SK-N-SH treated with all-trans-retinoic acid at 6 μM for 48 hours (cell line): ENCODE measurements at regions not wholly inside any gene's neighbourhood (a gene's known extent, or its start where the extent isn't known, plus 50 kb on each side); places are given as distances from the start of the nearest gene placed in this dataset.
"Not testable (repeated sequence)": the region's sequence is repeated elsewhere in the genome, so short reads cannot be mapped to it uniquely, and the experiment has no call there.

Experiments used
- ATAC-seq: fragments of 200-7000 bp; cut with Tn5 transposase; 3 replicates; pipeline ENCODE4 v1.9.1; 2020; ENCODE audit warnings: mild to moderate bottlenecking, moderate library complexity
- ARNTL ChIP-seq: fragments of 450-650 bp; formaldehyde crosslinking; IDR thresholded peaks from 2 replicates; pipeline ENCODE4 v1.5.0; 2020; ENCODE audit warnings: low read depth, mild to moderate bottlenecking, moderate library complexity, borderline replicate concordance
- BACH2 ChIP-seq: fragments of 250-450 bp; sonication (Bioruptor Pico); IDR thresholded peaks from 2 replicates; pipeline ENCODE4 v1.9.0; 2021; ENCODE audit warnings: mild to moderate bottlenecking, borderline replicate concordance
- CREB5 ChIP-seq: fragments of 250-450 bp; sonication (Bioruptor Pico); IDR thresholded peaks from 2 replicates; pipeline ENCODE4 v1.5.1; 2020; ENCODE audit warnings: low read depth, mild to moderate bottlenecking, moderate library complexity
- CSDC2 ChIP-seq: fragments of 250-450 bp; sonication (Bioruptor Pico); IDR thresholded peaks from 2 replicates; pipeline ENCODE4 v1.5.0; 2020; ENCODE audit warnings: mild to moderate bottlenecking, moderate library complexity
- CSRNP3 ChIP-seq: fragments of 250-450 bp; sonication (Bioruptor Pico); IDR thresholded peaks from 2 replicates; pipeline ENCODE4 v1.5.1; 2021; ENCODE audit warnings: mild to moderate bottlenecking, moderate library complexity
- ESRRG ChIP-seq: fragments of 250-450 bp; sonication (Bioruptor Pico); IDR thresholded peaks from 2 replicates; pipeline ENCODE4 v1.6.1; 2021; ENCODE audit warnings: mild to moderate bottlenecking
- GLIS3 ChIP-seq: fragments of 250-450 bp; sonication (Bioruptor Pico); IDR thresholded peaks from 2 replicates; pipeline ENCODE4 v1.5.0; 2020; ENCODE audit warnings: mild to moderate bottlenecking, moderate library complexity
- ISL1 ChIP-seq: fragments of 250-450 bp; sonication (Bioruptor Pico); IDR thresholded peaks from 2 replicates; pipeline ENCODE4 v2.1.2; 2022; ENCODE audit warnings: mild to moderate bottlenecking, moderate library complexity
- PATZ1 ChIP-seq: fragments of 250-450 bp; sonication (Bioruptor Pico); IDR thresholded peaks from 2 replicates; pipeline ENCODE4 v1.8.0; 2020; ENCODE audit warnings: mild to moderate bottlenecking, moderate library complexity, borderline replicate concordance
- POU6F1 ChIP-seq: fragments of 250-450 bp; sonication (Bioruptor Pico); IDR thresholded peaks from 2 replicates; pipeline ENCODE4 v1.8.0; 2021; ENCODE audit warnings: low read depth, mild to moderate bottlenecking, moderate library complexity, borderline replicate concordance
- PPARA ChIP-seq: fragments of 250-450 bp; sonication (Bioruptor Pico); IDR thresholded peaks from 2 replicates; pipeline ENCODE4 v1.5.0; 2020; ENCODE audit warnings: mild to moderate bottlenecking, borderline replicate concordance
- RARB ChIP-seq: fragments of 250-450 bp; sonication (Bioruptor Pico); IDR thresholded peaks from 2 replicates; pipeline ENCODE4 v1.8.0; 2021; ENCODE audit warnings: mild to moderate bottlenecking, moderate library complexity
- SNAI2 ChIP-seq: fragments of 250-450 bp; sonication (Bioruptor Pico); IDR thresholded peaks from 2 replicates; pipeline ENCODE4 v1.5.0; 2020; ENCODE audit warnings: mild to moderate bottlenecking, moderate library complexity
- TCF4 ChIP-seq: fragments of 250-450 bp; sonication (Bioruptor Pico); IDR thresholded peaks from 2 replicates; pipeline ENCODE4 v1.8.0; 2021; ENCODE audit warnings: mild to moderate bottlenecking, moderate library complexity, borderline replicate concordance
- TOX ChIP-seq: fragments of 250-450 bp; sonication (Bioruptor Pico); IDR thresholded peaks from 2 replicates; pipeline ENCODE4 v1.8.0; 2021; ENCODE audit warnings: mild to moderate bottlenecking, moderate library complexity, borderline replicate concordance
- TSHZ2 ChIP-seq: fragments of 250-450 bp; sonication (Bioruptor Pico); IDR thresholded peaks from 2 replicates; pipeline ENCODE4 v1.5.0; 2020; ENCODE audit warnings: mild to moderate bottlenecking, moderate library complexity
- ZC3H10 ChIP-seq: fragments of 250-450 bp; sonication (Bioruptor Pico); IDR thresholded peaks from 2 replicates; pipeline ENCODE4 v1.5.1; 2021; ENCODE audit warnings: mild to moderate bottlenecking, moderate library complexity
- ZFP3 ChIP-seq: fragments of 250-450 bp; sonication (Bioruptor Pico); IDR thresholded peaks from 2 replicates; pipeline ENCODE4 v1.5.0; 2020; ENCODE audit warnings: mild to moderate bottlenecking, moderate library complexity
- ZNF565 ChIP-seq: fragments of 450-650 bp; formaldehyde crosslinking; conservative IDR thresholded peaks from 2 replicates; pipeline ENCODE4 v1.5.0; 2020; ENCODE audit warnings: low read depth, mild to moderate bottlenecking, moderate library complexity
- ZNF70 ChIP-seq: fragments of 450-650 bp; formaldehyde crosslinking; IDR thresholded peaks from 2 replicates; pipeline ENCODE4 v1.5.0; 2020; ENCODE audit warnings: mild to moderate bottlenecking, moderate library complexity
- ZNF8 ChIP-seq: fragments of 450-650 bp; formaldehyde crosslinking; IDR thresholded peaks from 2 replicates; pipeline ENCODE4 v1.5.0; 2020; ENCODE audit warnings: mild to moderate bottlenecking, moderate library complexity

GRCh38 chr1:66424530-66424929 is 109.4 kb upstream of the SGIP1 start:
- not testable (repeated sequence) for ATAC-seq

DNA sequence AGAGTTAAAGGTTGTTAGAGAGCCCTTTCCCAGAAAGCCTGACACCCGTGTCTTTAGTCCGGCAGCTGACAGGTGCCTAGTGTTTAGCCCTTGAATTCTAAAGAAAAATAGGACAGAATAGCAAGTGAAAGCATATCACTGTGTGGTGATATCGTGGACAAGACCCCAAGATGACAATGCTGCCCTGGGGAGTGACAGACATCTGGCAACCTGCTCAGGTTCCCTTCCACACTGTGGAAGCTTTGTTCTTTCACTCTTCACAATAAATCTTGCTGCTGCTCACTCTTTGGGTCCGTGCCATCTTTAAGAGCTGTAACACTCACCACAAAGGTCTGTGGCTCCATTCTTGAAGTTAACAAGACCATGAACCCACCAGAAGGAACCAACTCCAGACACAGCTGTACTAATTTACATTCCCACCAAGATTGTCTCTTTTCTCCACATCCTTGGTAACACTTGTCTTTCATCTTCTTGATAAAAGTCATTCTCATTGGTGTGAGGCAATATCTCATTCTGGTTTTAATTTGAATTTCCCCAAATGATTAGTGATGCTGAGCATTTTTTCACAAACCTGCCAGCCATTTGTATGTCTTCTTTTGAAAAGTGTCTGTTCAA is 107.6 kb upstream of the SGIP1 start:
- no peak for ATAC-seq
- TF ChIP-seq TCF4 (CRISPR knock-in tag) (no peak), GLIS3 (no peak), RARB (CRISPR knock-in tag) (no peak), CREB5 (CRISPR knock-in tag) (no peak), TSHZ2 (CRISPR knock-in tag) (no peak), PPARA (no peak), CSRNP3 (no peak), ARNTL (CRISPR knock-in tag) (no peak), TOX (CRISPR knock-in tag) (no peak), ESRRG (CRISPR knock-in tag) (no peak), CSDC2 (CRISPR knock-in tag) (no peak), ZNF70 (no peak), ZNF565 (CRISPR knock-in tag) (no peak), ZNF8 (CRISPR knock-in tag) (no peak), ZFP3 (CRISPR knock-in tag) (no peak), POU6F1 (no peak), PATZ1 (no peak), ISL1 (CRISPR knock-in tag) (no peak), ZC3H10 (CRISPR knock-in tag) (no peak)

DNA sequence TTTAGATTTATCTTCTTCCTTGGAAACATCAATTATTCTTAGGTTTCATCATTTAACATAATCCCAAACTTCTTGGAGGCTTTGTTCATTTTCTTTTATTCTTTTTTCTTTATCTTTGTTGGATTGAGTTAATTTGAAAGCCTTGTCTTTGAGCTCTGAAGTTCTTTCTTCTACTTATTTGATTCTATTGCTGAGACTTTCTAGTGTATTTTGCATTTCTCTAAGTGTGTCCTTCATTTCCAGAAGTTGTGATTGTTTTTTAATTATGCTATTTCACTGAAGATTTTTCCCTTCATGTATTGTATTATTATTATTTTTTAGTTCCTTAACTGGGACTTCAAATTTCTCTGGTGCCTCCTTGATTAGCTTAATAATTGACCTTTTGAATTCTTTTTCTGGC is 103.1 kb upstream of the SGIP1 start:
- ATAC-seq = not testable (repeated sequence)

DNA sequence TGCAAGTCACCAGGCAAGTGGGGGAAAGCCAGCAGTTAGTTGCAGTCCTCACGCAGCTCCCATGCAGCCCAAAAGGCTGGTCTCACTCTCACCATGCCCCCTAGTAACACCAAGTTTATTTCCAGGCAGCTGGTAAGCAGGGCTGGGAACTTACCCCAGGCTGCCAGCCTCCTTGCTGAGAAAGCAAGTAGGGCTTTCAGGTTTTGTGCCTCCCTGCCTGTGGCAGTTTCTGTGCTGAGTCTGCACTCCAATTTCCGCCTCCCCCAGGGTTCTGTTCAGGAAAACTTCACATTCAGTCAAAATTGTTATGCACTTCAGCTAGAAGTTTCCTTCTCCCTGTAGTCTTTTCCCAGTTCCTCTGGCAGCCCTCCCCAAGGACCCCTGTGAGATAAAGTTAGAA is 102.0 kb upstream of the SGIP1 start:
- TF ChIP-seq ZC3H10 (CRISPR knock-in tag) = no peak
- TF ChIP-seq RARB (CRISPR knock-in tag) = no peak
- TF ChIP-seq BACH2 (CRISPR knock-in tag) = no peak
- TF ChIP-seq PPARA = no peak
- TF ChIP-seq ARNTL (CRISPR knock-in tag) = no peak
- no peak for TF ChIP-seq ZNF8 (CRISPR knock-in tag)
- TF ChIP-seq GLIS3 = no peak
- no peak for TF ChIP-seq SNAI2 (CRISPR knock-in tag)
- no peak for TF ChIP-seq TCF4 (CRISPR knock-in tag)
- no peak for TF ChIP-seq TSHZ2 (CRISPR knock-in tag)
- TF ChIP-seq PATZ1 = no peak
- TF ChIP-seq CSDC2 (CRISPR knock-in tag) = no peak

More for the DNA sequence above, 102.0 kb upstream of the SGIP1 start:
- ATAC-seq = no peak
